ENCODE measurements at regions not wholly inside any gene's neighbourhood (a gene's known extent, or its start where the extent isn't known, plus 50 kb on each side); places are given as distances from the start of the nearest gene placed in this dataset.
"Not testable (repeated sequence)": the region's sequence is repeated elsewhere in the genome, so short reads cannot be mapped to it uniquely, and the experiment has no call there.

DNA sequence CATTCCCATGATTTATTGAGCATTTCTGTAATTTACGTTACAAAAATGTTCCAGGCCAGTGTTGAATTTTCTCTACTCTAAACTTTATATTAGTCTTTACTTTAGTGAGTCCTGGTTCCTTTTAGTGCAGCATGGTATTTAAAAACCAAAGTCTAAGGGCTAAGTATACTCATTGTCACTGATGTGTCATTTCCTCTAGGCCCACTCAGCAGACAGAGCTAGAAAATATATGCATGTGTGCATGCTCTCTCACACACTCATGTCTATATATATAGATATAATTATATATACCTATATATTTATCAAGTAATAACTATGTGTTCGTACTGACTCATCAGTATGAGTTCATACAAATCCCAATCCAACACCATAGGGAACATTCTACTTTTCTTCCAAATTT is 132.5 kb upstream of the SLC8A1 start:
- DNase-seq, result no peak

DNA sequence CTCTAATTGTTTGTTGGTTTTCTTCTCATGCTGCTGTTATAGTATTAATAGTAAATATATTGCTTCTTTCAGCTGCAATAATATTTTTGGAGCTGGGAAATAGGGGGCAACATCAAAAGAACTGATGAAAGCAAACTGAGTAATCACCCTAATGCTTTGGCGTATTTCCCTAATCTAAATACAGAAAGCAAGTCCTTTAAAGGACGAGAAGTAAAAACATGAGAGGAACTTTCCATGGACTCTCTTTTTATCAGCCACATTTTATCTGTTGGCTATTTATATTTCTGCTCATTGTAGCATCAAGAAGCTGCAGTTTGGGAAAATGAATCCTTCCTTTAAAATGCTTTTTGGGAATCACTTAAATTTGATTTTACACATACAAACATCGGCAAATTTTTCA is 139.9 kb upstream of the SLC8A1 start:
- DNase-seq, result no peak

DNA sequence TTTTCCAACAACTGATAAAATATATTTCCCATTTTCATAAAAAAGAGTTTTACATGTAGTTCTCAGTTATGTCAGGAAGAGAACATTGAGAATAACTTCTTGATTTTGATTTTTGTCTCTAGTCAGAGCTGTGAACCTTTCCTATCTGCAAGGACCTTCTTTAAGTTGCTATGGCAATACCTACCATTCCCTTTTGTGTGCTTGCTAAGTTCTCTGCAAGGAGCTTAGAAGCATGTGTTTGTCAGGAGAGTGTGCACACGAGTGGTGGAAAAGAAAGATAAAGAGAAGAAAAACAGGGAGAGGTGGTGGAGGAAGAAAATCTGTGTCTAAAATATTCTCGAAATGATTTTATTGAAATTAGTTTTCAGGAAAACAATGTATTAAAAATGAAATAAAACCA is 140.3 kb upstream of the SLC8A1 start:
- DNase-seq, result no peak

DNA sequence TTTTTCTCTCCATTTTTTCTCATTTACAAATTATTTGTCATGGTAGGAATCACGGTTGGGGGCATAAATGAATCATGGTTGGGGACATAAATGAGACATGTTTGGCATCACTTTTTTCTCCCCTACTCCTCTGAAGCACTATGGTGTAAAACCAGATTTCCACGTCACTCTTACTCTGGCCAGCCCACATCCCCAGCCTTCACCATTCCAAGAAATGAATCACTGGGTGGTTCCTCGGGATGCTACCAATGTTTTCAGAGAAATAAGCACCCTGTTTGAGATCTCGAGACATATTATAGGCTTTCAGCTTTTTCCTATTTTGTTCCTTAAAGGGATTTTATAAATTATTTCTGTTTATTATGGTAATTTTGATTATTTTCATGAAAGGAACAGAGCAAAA is 155.0 kb upstream of the SLC8A1 start:
- DNase-seq, result no peak

DNA sequence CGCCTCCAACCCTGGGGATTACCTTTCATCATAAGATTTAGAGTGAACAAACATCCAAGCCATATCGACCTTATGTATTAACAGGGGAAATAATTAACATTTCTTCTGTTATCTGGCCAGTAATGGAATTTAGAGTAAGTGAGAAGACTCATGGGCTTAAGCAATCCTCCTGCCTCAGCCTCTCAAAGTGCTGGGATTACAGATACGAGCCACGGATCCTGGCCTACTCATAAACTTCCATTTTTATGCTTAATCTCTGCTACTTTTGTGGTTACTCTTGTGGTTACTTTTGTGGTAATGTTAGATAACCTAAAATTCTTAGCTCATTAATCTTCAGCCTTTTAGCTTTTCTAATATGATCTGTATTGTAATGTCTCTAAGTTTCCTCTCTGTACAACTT is 159.3 kb upstream of the SLC8A1 start:
- DNase-seq, result no peak

DNA sequence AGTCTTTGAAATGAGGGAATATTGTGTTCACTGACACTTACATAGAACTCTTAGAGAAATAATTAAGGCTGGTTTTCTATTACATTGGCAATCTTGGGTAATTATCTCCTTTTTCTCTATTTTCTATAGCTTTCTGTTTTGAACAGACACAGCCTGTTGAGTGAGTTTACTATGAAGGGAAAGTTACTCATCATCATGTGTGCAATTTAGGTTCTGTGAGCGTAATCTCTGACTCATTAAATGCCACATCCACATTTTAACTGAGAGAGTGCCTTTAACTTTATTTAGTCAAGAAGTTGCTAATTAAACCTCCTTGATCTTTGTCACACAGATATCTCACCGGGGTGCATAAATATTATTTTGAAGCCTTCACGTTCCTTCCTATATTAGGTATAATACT is 174.0 kb upstream of the SLC8A1 start:
- no peak for DNase-seq

DNA sequence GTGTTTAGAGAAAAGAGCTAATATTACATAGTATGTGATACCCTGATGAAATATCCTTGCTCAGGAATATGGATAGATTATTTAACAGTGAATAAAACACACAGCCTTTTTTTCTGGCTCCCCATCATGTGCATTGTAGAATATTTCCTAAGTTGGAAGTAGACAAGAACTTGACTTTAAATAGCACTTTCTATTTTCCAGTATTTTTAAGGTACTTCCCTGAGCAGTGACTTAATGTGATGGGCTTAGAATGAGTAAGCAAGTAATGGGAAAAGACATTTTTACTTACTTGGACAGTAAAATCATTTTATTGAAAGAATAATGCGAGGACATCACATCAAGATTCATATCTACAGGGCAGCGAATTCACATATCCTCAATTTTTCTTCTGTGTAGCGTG is 176.7 kb upstream of the SLC8A1 start:
- no peak for DNase-seq

DNA sequence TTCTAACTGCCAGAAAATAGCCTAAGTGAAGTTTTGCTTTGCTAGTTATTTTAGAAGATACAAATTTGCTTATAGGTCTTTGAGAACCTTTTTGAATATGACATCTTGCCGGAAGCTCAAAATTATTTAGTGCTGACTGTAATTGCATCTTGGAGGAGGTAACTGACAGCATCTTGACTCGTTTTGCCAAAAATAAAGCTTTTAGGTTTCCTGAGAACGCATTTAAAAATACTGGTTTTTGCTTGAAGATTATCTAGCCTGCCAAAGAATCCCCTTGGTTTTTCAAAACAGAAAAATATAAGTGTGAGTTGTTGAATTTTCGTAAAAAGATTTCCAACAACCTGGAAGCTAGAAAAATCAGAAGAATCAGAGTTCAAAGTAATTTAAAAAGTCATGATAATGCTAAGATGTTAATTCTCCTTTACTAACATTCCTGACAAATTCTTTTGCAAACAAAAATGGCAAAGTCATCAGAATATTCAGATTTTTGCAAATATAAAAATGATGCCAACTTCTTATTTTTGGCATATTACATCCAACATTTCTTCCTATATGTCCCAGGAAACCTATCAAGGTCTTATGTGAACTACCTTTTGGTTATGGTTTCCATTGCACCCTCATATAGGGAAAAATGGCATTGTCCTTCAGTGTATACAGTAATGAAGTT is 178.0 kb upstream of the SLC8A1 start:
- DNase-seq, result no peak

DNA sequence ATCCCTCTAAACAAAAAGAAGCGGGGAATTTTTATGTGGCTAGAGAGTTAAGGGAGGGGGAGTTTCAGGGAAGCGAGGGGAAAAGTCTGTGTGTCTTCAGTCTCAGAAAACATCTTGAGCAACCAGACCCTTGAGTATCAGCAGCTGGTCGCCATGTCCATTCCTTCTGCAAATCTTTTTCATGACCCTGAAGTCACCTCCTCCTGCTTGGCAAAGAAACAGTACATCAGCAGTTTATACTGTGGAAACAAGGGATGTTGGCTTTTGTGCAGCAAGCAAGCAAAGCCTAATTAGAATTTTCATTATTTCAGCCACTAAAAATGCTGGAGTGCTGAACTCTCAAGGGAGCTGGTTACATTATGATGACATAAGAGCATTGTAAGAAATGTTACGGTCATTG is 187.4 kb upstream of the SLC8A1 start:
- no peak for DNase-seq

DNA sequence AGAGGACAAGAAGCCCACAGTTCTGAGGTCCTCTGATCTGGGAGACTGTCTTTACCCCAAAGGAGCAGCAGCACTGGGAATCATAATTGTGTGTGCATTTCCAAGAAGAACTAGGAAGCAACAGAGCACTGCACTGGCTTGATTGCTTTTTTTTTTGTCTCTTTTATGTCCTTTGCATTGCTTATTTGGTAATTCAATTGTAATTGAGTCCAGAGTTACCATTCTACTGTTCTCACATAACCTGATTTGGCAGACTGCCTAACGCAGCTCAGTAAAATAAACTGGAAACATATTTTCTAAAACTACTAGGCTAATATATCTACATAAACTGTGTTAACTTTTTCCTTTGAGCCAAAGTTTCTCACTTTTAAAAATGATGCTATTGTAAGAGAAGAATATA is 190.3 kb upstream of the SLC8A1 start:
- no peak for DNase-seq

DNA sequence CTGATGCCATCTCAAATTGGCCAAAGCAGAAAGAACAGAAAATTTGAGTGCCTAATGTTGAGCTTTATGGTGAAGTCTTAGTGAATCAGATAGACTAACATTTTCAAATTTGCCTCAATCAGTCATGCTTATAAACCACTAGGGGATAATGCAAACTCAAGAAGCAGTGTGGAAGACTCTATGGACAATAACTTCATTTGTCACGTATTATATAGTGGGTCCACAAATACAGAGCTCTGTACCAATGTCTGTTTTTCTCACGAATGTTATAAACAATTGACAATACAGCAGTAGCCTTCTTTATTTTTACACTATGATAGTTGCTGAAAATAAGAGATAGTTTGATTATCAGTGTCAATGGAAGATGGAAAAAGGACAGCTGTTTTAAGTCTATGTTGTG is 190.8 kb upstream of the SLC8A1 start:
- DNase-seq, result no peak

DNA sequence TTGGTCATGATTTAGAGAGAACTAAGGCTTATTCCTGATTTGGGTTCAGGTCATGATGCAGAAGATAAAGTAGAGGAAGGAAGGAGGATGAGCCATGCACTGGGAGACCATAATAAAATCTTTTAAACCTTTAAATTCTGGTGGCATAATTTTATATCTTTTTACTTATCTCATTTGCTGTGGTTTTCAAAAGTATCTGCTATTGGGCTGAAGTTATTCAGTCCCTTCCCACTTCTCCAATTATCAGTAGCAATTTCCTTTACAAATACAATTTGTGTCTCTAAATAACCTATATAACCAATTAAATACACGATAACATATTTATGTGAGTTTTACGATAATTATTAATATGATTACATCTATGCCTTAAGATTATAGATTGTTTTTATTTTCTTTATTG is 194.8 kb upstream of the SLC8A1 start:
- DNase-seq, result no peak

DNA sequence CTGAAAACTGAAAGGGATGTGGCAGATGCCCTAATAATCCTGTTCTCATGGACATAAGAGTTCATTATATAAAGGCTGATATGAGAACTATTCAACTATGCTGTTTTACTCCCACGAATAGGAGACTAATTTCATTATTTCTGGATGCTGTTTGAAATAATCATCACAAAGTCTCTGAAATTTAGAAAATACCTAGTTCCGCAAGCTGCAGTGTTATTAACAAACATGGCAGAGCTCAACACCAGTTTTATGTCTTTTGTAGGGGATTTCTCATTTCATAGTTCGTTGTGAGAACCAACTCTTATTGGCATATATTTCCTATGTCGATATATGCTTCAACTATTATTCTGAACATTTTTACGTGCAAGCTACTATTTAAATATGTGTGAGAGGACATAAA is 200.3 kb upstream of the SLC8A1 start:
- no peak for DNase-seq

DNA sequence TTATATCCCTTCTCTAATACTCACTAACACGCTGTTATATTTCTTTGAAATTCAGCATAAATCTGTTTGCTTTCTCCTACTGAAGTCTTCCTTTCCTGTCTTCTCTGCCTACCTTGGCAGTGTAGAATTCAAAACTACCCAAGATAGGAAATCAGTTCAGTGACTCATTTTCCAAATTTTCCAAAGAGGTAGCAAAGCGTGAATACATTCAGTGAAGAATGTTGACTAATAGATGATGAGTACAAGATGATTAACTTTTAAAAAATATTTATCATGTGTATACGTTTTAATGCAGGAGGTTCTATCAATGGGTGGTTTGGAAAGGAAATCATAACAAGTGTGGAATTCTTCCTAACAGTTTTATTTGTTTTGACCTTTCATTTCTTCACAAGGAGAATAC is 201.9 kb upstream of the SLC8A1 start:
- no peak for DNase-seq

DNA sequence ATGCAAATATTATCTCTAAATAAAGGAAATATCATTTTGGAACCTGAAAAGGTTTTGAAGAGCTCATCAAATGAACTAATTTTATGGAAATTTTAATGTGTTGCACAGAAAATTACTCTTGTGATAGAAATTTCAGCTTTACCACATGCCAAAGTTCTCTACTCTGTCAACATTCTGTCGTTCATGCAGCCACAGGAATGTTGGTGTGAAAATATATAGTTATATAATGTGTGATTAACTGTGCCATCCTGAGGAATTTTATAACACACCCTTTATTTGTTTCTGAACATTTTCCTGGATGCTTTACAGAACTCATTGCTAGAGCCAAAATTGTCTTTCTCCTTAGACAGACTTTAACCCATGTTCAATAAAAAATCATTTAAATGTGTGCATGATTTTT is 202.5 kb upstream of the SLC8A1 start:
- no peak for DNase-seq

DNA sequence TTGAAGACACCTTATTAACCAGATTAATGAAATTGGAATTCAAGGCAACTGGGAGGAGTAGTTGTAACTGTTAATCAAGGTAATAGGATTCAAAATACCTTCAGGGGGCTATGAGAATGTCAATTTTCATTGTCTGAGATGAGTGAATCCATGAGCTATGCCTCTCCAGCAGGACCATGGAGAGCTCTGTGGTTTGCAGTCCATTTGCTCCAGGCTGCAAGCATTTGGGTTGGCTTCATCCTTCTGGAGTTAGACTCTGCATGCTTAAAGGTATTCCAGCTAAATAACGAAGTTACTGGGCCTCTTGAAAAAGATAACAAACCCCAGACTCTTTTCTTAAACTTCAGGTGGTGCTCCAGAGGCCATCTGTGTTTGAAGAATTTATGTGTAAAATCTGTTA is 207.1 kb upstream of the SLC8A1 start:
- DNase-seq, result no peak

DNA sequence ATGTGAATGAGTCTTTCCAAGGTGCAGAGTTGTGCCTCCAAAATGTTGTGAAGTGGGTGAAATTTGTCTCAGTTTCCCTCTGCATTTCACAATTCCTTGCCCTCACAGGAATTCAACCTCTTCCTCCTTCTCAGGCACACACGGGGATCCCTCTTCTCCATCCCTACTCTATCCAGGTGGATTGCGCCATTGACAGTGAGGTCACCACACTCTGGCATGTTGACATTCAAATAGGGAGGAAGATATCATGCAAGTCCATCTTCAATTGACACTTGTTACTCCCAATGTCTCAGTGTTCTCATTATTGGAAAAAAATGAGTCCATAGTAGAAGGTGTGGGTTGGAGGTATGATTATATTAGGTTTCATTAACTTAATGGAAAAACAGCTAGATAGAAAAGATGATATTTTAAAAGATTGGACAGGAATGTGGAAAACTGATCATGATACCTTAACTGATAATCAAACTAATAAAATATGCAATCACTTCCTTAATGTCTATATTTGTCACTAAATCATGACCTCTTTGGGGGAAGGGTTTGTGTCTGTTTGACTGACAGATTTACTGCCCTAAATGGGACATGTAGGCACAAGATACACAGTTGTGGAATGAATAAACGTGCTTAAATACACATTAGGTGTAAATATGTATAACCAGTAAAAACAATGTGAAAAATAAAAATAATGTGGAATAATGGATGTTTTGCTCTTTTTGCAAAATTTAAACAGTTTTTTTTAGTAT is 213.8 kb upstream of the SLC8A1 start:
- DNase-seq, result no peak

DNA sequence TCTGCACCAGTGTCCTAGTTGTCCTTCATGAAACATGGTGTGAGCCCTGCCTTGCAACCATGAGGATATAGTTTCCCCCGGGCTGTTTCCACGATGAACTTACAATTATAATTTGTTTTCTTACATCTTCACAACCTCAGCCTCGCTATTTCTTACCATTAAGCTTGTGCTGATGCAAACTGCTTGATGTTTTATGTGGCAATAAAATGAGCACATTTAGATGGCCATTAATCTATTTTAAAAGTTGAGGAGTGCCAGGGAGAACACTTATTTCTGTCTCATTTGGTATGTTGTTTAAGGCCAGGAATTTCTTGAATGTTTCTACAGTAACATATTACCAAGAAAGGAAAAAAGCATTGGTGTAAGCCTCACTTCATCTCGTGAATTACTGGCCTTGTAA is 214.5 kb upstream of the SLC8A1 start:
- DNase-seq, result no peak

DNA sequence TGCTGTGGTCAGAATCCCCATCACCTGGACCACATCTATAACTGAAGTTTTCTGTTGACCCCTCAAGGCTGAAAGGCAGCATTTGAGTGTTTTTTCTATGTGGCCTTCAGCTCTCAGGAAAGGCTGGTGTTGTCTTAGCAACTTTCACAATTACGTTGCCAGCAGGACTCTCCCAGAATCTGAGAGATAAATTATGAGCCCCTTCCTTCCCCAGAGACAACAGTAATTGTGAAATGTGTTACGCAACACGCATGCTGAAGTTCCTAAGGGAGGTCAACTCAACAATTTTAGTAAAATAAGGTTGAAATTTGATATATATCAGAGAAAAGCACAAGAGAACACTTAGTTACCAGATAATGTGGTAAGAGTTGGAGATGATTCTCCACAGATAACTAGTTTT is 216.5 kb upstream of the SLC8A1 start:
- DNase-seq, result no peak

DNA sequence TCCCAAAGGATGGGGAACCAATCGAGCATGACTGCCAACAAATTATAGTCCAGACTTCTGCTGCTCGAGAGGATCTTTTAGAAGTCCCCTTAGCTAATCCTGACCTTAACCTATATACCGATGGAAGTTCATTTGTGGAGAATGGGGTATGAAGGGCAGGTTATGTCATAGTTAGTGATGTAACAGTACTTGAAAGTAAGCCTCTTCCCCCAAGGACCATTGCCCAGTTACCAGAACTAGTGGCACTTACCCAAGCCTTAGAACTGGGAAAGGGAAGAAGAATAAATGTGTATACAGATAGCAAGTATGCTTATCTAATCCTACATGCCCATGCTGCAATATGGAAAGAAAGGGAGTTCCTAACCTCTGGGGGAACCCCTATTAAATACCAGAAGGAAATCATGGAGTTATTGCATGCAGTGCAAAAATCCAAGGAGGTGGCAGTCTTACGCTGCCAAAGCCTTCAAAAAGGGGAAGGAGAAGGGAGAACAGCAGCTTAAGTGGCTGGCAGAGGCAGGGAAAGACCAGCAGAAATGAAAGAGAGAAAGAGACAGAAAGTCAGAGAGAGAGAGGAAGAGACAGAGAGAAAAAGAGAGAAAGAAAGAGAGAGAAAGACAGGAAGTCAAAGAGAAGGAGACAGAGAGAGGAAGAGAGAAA is 224.4 kb upstream of the SLC8A1 start:
- DNase-seq, result not testable (repeated sequence)

DNA sequence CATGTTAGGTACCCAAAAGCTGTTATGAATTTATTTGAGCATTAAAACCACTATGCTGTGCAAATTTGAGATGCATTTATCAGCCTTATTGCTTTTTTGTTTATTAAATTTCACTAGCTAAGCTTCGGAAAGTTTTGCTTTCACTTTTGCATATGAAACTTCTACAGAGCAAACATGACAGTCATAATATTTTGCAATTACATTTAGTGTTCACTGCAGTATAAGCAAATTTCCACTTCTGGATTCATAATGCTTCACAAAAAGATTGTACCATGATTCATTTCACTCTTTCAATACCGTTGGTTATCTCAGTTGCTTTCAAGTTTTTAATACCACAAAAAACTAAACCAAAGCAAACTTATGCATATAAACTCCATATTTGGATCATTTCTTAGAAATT is 228.7 kb upstream of the SLC8A1 start:
- no peak for DNase-seq

DNA sequence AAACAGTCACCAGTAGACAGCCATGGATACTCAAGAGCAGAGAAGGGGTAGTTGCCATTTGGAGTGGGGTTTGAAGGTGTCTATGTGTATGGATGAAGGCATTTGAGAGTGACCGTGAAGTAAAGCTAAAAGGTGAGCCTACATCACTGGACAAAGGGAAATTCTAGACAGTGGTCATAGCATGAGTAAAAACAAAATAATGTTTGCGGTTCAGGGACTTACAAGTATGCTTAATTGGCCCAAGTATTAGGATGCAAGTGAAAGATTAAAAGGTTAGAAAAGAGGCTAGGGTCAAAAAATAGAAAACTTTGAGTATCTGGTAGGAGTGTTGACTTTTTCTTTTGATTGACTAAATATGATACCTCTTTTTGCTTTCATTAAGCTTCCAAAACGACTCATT is 238.1 kb upstream of the SLC8A1 start:
- DNase-seq, result no peak

DNA sequence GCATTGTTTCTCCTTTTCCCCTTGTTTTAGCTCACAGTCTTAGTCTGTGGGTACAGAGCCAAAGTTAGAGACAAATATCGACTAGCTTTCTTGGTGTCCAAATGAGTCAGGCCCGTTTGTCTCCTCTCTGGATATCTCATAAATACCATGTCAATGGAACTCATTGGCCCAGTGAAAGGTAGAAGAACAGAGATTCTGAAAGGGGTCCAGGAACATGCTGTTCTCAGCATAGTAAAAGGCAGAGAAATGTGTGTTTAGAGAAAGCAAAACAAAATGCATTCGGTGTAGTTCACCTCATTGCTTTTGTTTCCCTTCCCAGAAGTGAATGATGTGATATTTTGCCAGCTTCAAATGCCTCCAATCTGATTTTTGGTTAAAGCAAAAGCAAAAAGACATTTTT is 238.6 kb upstream of the SLC8A1 start:
- no peak for DNase-seq

DNA sequence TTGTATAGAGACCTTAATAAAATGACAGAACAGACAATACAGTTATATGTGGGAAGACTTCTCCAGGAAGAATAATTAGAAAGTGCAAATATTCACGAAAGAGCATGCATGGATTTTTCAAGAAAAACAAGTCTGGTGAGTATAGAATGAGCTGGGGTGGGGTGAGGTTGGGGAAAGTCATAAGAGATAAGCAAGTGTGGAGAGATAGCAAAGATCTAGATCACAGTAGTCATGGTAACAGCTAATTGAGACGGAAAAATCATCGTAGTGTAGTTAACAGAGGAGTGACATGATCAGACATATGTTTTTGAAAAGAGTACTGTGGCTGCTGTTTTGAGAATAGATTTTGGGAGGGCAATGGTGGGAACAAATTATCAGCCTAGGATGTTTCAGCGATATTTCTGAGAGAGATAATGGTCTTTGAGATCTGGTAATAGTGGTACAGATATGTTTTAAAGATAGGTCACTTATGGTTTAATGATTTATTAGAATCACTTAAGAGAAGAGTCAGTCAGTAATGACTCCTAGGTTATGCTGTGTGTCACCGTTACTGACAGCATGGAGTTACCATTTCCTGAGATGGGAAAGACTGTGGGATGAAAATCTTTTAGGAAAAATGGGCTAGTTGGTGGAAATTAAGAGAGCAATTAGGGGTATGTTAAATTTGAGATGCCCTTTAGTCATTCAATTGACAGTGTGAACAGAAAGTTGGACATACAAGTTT is 248.5 kb upstream of the SLC8A1 start:
- no peak for DNase-seq

Data from NCI-H1694 (cell line).